ENCODE measurements at regions not wholly inside any gene's neighbourhood (a gene's known extent, or its start where the extent isn't known, plus 50 kb on each side); places are given as distances from the start of the nearest gene placed in this dataset.
"Not testable (repeated sequence)": the region's sequence is repeated elsewhere in the genome, so short reads cannot be mapped to it uniquely, and the experiment has no call there.

- POLR2A ChIA-PET, result no interaction called here
Observed at GRCh38 chr3:73150369-73151130, 89.1 kb downstream of the EBLN2 start.

GRCh38 chr3:73152571-73152970 is 91.1 kb downstream of the EBLN2 start:
- BruUV-seq (replicated peaks); DNase-seq (ENCODE audit: low read depth, low spot score); POLR2A ChIA-PET; ATAC-seq; in situ Hi-C loops (cut with HindIII; ENCODE audit: low pct_unique_long_range_greater_than_20kb, low sequenced_read_pairs); H3K36me3 ChIP-seq (ENCODE audit: control insufficient read depth, insufficient read depth, low read length); H3K27ac ChIP-seq (ENCODE audit: low read length); H3K9me3 ChIP-seq (ENCODE audit: control insufficient read depth, insufficient read depth, low read depth, low read length); H3K4me3 ChIP-seq (ENCODE audit: low read depth in 2 of 2, low read length in 2 of 2); H3K4me1 ChIP-seq (ENCODE audit: control insufficient read depth, insufficient read depth, low read length); H3K27me3 ChIP-seq (ENCODE audit: control insufficient read depth, insufficient read depth, low read length); intact Hi-C loops (cut with micrococcal nuclease; ENCODE audit: unreplicated experiment): not testable (repeated sequence)
- CTCF ChIA-PET, result interaction anchor here (0.7 kb wide), 2 partner anchors 15 to 354 kb away, joined by 3 read pairs; no protein-coding TSS in a partner anchor

More at GRCh38 chr3:73150369-73151130, 89.1 kb downstream of the EBLN2 start:
- Histone ChIP-seq H3K4me3 (ENCODE audit: low read depth in 2 of 2, low read length in 2 of 2) (no peak overlapping the region), H3K36me3 (ENCODE audit: control insufficient read depth, insufficient read depth, low read length) (no peaks in the 10 kb centered on the region), H3K27me3 (ENCODE audit: control insufficient read depth, insufficient read depth, low read length) (no peaks in the 10 kb centered on the region), H3K27ac (ENCODE audit: low read length) (no peak overlapping the region), H3K4me1 (ENCODE audit: control insufficient read depth, insufficient read depth, low read length) (no peaks in the 10 kb centered on the region), H3K9me3 (ENCODE audit: control insufficient read depth, insufficient read depth, low read depth, low read length) (no peaks in the 10 kb centered on the region)
- CTCF ChIA-PET, result no interaction called here
- DNase-seq (ENCODE audit: low read depth, low spot score) (no peak), ATAC-seq (no peak)
- in situ Hi-C loops (cut with HindIII; ENCODE audit: low pct_unique_long_range_greater_than_20kb, low sequenced_read_pairs) (no loop called here), intact Hi-C loops (cut with micrococcal nuclease; ENCODE audit: unreplicated experiment) (no loop called here)
- no peak for TF ChIP-seq SIN3A (IDR thresholded peaks at IDR 0.05; ENCODE audit: borderline replicate concordance, insufficient read depth, low read depth, low read length)
- no peak for TF ChIP-seq TCF7L2 (IDR thresholded peaks at IDR 0.05; ENCODE audit: low read depth, low read length)
- no peak for TF ChIP-seq CTCF (IDR thresholded peaks at IDR 0.05)
- no TSS peak for BruUV-seq (replicated peaks)

GRCh38 chr3:73153057-73153456 is 91.6 kb downstream of the EBLN2 start:
- in situ Hi-C loops (cut with HindIII; ENCODE audit: low pct_unique_long_range_greater_than_20kb, low sequenced_read_pairs); H3K36me3 ChIP-seq (ENCODE audit: control insufficient read depth, insufficient read depth, low read length); H3K27me3 ChIP-seq (ENCODE audit: control insufficient read depth, insufficient read depth, low read length); H3K27ac ChIP-seq (ENCODE audit: low read length); ATAC-seq; intact Hi-C loops (cut with micrococcal nuclease; ENCODE audit: unreplicated experiment); BruUV-seq (replicated peaks); DNase-seq (ENCODE audit: low read depth, low spot score); H3K4me3 ChIP-seq (ENCODE audit: low read depth in 2 of 2, low read length in 2 of 2); POLR2A ChIA-PET; H3K9me3 ChIP-seq (ENCODE audit: control insufficient read depth, insufficient read depth, low read depth, low read length); H3K4me1 ChIP-seq (ENCODE audit: control insufficient read depth, insufficient read depth, low read length): not testable (repeated sequence)
- CTCF ChIA-PET, result interaction anchor here (0.7 kb wide), 1 partner anchor 15 kb away, joined by 3 read pairs; no protein-coding TSS in a partner anchor

GRCh38 chr3:73154261-73154660 is 92.8 kb downstream of the EBLN2 start:
- H3K4me1 ChIP-seq (ENCODE audit: control insufficient read depth, insufficient read depth, low read length); H3K4me3 ChIP-seq (ENCODE audit: low read depth in 2 of 2, low read length in 2 of 2); intact Hi-C loops (cut with micrococcal nuclease; ENCODE audit: unreplicated experiment); BruUV-seq (replicated peaks); DNase-seq (ENCODE audit: low read depth, low spot score); H3K36me3 ChIP-seq (ENCODE audit: control insufficient read depth, insufficient read depth, low read length); POLR2A ChIA-PET; H3K27ac ChIP-seq (ENCODE audit: low read length); H3K27me3 ChIP-seq (ENCODE audit: control insufficient read depth, insufficient read depth, low read length); CTCF ChIA-PET; ATAC-seq; in situ Hi-C loops (cut with HindIII; ENCODE audit: low pct_unique_long_range_greater_than_20kb, low sequenced_read_pairs); H3K9me3 ChIP-seq (ENCODE audit: control insufficient read depth, insufficient read depth, low read depth, low read length): not testable (repeated sequence)

GRCh38 chr3:73155441-73155840 is 94.0 kb downstream of the EBLN2 start:
- H3K27ac ChIP-seq (ENCODE audit: low read length); DNase-seq (ENCODE audit: low read depth, low spot score); H3K27me3 ChIP-seq (ENCODE audit: control insufficient read depth, insufficient read depth, low read length); H3K36me3 ChIP-seq (ENCODE audit: control insufficient read depth, insufficient read depth, low read length); ATAC-seq; H3K9me3 ChIP-seq (ENCODE audit: control insufficient read depth, insufficient read depth, low read depth, low read length); intact Hi-C loops (cut with micrococcal nuclease; ENCODE audit: unreplicated experiment); BruUV-seq (replicated peaks); CTCF ChIA-PET; in situ Hi-C loops (cut with HindIII; ENCODE audit: low pct_unique_long_range_greater_than_20kb, low sequenced_read_pairs); H3K4me3 ChIP-seq (ENCODE audit: low read depth in 2 of 2, low read length in 2 of 2); H3K4me1 ChIP-seq (ENCODE audit: control insufficient read depth, insufficient read depth, low read length): not testable (repeated sequence)
- POLR2A ChIA-PET, result interaction anchor here (0.6 kb wide), 1 partner anchor 113 kb away, joined by 5 read pairs; no protein-coding TSS in a partner anchor

Data from Panc1 (cell line).